Esophagus (tissue), 2 donors: ENCODE measurements at regions not wholly inside any gene's neighbourhood (a gene's known extent, or its start where the extent isn't known, plus 50 kb on each side); places are given as distances from the start of the nearest gene placed in this dataset.
"Not testable (repeated sequence)": the region's sequence is repeated elsewhere in the genome, so short reads cannot be mapped to it uniquely, and the experiment has no call there.

Experiments used
- H3K27ac ChIP-seq, 2 donors: one replicate each; pipeline ENCODE4 v1.5.1; 2013; ENCODE audit warnings: low read depth in 2 of 2, mild to moderate bottlenecking in 2 of 2, inconsistent platforms in 1 of 2, low read length in 1 of 2, moderate library complexity in 1 of 2
- H3K27me3 ChIP-seq, 2 donors: one replicate each; pipeline ENCODE4 v1.6.1; 2013; ENCODE audit warnings: low read length in 2 of 2, control low read depth in 1 of 2, mild to moderate bottlenecking in 1 of 2; ENCODE audit not compliant: insufficient read depth in 2 of 2, control insufficient read depth in 1 of 2
- H3K36me3 ChIP-seq, 2 donors: one replicate each; pipeline ENCODE4 v1.6.1; 2013; ENCODE audit warnings: low read length in 1 of 2; ENCODE audit not compliant: control insufficient read depth in 2 of 2, insufficient read depth in 2 of 2
- H3K4me1 ChIP-seq, 2 donors: one replicate each; pipeline ENCODE4 v1.6.1; 2013; ENCODE audit warnings: low read length in 1 of 2; ENCODE audit not compliant: control insufficient read depth in 2 of 2, insufficient read depth in 2 of 2
- H3K4me3 ChIP-seq, 2 donors: one replicate each; pipeline ENCODE4 v1.5.1; 2013; ENCODE audit warnings: low read length in 2 of 2, mild to moderate bottlenecking in 2 of 2, low read depth in 1 of 2, moderate library complexity in 1 of 2
- H3K9me3 ChIP-seq, 2 donors: one replicate each; pipeline ENCODE4 v1.6.1; 2013; ENCODE audit warnings: mild to moderate bottlenecking in 2 of 2, low read depth in 1 of 2, low read length in 1 of 2, moderate library complexity in 1 of 2; ENCODE audit not compliant: control insufficient read depth in 2 of 2, insufficient read depth in 1 of 2
- WGBS, 2 donors: extraction: QIAGEN DNeasy Blood & Tissue Kit; methylation state at CpG; one replicate each; pipeline ENCODE4 v1.1.7; 2013; 5-methylcytosine and 5-hydroxymethylcytosine counted together
- donor health status: healthy with polysubstance abuse.
- donor health status: Bipolar disorder and iron deficiency.

DNA sequence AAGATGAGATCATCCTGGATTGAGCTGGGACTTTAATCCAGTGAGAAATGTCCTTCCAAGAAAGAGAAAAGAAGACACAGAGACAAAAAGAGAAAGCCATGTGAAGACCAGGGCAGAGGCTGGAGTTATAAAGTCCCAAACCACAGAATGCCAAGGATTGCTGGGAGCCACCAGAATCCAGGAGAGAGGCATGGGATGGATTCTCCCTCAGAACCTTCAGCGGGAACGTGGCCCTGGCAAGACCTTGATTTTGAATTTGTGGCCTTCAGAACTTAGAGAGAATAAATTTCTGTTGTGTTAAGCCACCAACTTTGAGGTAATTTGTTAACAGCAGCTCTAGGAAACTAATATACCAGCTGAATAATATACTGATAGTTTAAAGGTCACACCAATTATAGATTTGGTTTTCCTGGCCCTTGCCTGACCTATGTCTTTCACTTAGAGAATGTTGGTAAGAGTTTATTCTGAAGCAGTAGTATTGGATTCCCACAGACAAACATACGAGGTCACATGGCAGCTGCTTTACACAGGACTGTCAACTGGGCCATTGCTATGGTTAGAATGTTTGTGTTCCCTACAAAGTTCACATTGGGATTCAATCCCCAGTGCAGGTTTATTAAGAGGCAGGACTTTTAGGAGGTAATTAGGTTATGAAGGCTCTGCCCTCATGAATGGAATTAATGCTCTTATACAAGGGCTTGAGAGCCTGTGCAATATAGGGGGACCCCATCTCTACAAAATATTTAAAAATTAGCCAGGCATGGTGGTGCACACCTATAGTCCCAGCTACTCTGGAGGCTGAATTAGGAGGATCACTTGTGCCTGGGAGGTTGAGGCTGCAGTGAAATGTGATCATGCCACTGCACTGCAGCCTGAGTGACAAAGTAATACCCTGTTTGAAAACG is 156.5 kb upstream of the EEA1 start:
- Histone ChIP-seq H3K4me3 (no peak overlapping the region), H3K36me3 (no peaks in the 10 kb centered on the region), H3K9me3 (no peaks in the 10 kb centered on the region), H3K27ac (no peak overlapping the region), H3K4me1 (no peaks in the 10 kb centered on the region), H3K27me3 (no peaks in the 10 kb centered on the region)
- WGBS, 2 donors: 86 to 87% methylated on average over 4 of the region's 4 CpGs

DNA sequence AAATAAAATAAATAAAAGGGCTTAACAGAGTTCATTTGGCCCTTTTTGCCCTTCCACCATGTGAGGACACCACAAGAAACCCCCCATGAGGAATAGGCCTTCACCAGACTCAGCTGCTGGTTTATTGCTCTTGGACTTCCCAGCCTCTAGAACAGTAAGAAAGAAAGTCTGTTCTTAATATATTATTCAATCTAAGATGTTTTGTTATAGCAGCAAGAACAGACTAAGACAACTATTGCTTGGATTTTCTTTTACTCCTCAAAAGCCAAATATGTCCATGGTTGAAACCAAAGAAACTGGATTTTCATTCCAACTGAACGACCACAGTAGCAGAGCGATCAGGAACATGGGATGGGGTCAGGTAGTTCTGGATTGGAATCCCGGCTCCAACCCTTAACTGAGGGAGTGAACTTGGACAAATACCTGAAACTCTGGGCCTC is 157.2 kb upstream of the EEA1 start:
- H3K27ac ChIP-seq: no peak overlapping the region
- H3K4me1 ChIP-seq: no peaks in the 10 kb centered on the region
- H3K27me3 ChIP-seq: no peaks in the 10 kb centered on the region
- no peaks in the 10 kb centered on the region for H3K9me3 ChIP-seq
- no peaks in the 10 kb centered on the region for H3K36me3 ChIP-seq
- no peak overlapping the region for H3K4me3 ChIP-seq
- 95 to 98% methylated on average over 3 of the region's 3 CpGs for WGBS, 2 donors

DNA sequence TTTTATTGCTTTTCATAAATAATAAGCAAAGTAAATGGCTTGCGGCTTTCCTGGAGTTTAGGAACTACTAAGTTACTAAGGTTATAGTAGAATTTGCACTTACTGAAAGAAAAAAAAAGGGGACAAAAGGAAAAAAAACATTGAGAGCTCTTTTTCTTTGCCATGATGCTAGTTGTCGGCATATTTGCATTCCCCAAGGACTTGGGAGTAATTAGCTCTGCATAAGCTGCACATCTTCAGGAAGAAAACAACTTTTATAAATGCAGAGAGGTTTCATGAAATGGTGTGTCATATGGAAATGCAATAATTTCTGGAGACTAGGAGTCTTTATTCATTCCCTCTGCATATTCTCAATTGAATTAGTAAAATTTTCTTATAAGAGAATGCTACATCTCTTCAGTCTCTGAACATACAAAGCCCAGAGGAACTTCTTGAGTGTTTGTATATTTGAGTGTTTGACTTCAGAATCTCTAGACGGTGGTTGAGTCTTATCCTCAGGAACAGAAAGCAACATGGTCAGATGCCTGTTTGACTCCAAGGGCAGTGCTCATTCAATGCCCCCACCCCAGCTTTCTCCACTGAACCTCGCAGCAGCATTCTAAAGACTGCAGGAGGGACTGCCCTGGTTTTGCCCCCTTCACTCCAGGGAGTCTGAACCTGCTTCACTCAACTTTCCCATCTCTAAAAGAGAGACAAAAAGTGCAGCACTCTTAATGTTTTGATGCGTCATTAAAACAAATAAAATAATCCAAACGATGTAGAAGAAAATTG is 158.9 kb upstream of the EEA1 start:
- Histone ChIP-seq H3K36me3 (no peaks in the 10 kb centered on the region), H3K4me3 (no peak overlapping the region), H3K4me1 (peaks cover 0 to 3% of the 10 kb centered on the region in 2 donors), H3K27me3 (no peaks in the 10 kb centered on the region), H3K27ac (no peak overlapping the region), H3K9me3 (no peaks in the 10 kb centered on the region)
- WGBS, 2 donors: 76 to 80% methylated on average over 6 of the region's 6 CpGs

DNA sequence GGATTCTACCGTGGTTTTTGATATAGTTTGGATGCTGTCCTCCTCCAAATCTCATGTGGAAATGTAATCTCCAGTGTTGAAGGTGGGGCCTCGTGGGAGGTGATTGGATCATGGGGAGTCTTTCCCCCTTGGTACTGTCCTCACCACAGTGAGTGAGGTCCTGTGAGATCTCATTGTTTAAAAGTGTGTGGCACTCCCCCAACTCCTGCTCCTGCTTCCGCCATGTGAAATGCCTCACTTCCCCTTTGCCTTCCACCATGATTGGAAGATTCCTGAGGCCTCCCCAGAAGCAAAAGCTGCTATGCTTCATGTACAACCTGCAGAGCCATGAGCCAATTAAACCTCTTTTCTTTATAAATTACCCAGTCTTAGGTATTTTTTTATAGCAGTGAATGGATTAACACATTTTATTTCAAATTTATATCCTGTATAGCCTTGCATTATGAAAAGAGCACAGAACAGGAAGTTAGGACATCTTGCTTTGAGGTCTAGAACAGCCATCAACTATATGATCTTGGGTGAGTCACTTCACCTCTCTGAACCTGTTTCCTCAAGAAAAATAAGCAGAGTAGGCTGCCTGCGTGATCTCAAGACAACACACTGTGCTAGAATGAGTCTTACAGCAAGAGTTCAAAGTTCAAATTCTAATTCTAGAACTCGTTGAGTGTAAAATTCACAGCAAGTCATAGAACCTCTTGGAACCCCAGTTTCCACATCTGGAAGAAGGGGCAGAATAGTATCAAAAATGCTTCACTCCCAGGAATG is 160.9 kb upstream of the EEA1 start:
- Histone ChIP-seq H3K27ac (peak overlapping the region in 1 of 2 donors; percentile 26), H3K27me3 (no peaks in the 10 kb centered on the region), H3K9me3 (no peaks in the 10 kb centered on the region), H3K4me3 (no peak overlapping the region), H3K4me1 (peaks cover 0 to 3% of the 10 kb centered on the region in 2 donors), H3K36me3 (no peaks in the 10 kb centered on the region)
- 72 to 73% methylated on average over 5 of the region's 5 CpGs for WGBS, 2 donors

DNA sequence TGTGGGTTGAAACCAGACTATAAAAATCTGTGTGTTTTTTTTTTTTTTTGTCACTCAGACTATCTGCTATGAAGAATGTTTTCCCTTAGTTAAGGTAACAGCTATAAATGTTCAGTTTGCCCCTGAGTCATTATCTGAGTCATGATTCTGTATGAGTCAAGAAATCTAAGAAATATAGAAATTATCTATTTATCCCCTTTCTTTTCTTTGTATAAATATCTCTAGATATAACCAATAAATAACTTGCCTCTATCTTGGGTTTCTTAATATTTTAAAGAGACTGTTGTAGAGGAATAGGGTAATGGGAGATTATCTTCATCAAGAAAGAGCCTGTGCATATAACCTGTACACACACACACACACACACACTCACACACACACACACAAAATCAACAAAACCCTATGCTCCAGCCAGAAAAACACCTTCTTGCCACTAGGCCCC is 161.7 kb upstream of the EEA1 start:
- Histone ChIP-seq H3K36me3 (no peaks in the 10 kb centered on the region), H3K4me3 (no peak overlapping the region), H3K27me3 (no peaks in the 10 kb centered on the region), H3K4me1 (peaks cover 0 to 3% of the 10 kb centered on the region in 2 donors), H3K9me3 (no peaks in the 10 kb centered on the region), H3K27ac (no peak overlapping the region)

DNA sequence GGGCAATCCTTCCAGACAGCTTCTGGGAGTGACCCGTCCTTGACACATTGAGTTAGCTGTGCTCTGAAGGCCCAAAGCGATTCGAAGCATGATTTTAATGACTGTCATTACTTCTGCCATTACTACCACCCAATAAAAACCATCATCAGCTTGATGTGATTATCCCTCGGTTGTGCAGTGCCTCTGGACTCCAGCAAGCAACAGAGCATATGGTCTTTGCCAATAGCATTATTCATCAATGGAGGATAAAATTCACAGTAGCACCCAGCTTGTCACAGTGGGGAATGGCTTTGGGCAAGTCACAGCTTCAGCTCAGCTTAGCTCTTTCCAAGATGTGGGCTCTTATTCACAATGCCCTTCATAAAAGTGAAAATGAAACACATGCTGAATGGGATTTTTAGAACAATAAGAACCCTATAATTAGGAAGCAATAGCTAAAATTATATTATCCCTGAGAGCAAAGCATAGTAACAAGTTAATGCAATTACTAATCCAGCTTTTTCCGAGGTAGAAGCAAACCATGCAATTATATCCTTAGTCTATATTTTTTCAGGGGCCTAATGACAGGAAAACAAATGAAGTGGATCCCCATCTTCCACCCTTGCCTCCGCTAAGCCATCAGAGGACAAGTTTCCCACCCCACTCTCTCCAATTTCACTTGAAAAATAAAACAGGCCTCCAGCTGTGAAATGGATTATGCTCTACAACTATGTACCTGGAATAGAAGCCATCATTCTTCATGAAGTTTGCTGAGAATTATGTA is 163.0 kb upstream of the EEA1 start:
- Histone ChIP-seq H3K4me3 (no peak overlapping the region), H3K36me3 (no peaks in the 10 kb centered on the region), H3K9me3 (no peaks in the 10 kb centered on the region), H3K27ac (no peak overlapping the region), H3K27me3 (no peaks in the 10 kb centered on the region), H3K4me1 (peaks cover 0 to 3% of the 10 kb centered on the region in 2 donors)
- WGBS, 2 donors: 79 to 85% methylated on average over 6 of the region's 6 CpGs

DNA sequence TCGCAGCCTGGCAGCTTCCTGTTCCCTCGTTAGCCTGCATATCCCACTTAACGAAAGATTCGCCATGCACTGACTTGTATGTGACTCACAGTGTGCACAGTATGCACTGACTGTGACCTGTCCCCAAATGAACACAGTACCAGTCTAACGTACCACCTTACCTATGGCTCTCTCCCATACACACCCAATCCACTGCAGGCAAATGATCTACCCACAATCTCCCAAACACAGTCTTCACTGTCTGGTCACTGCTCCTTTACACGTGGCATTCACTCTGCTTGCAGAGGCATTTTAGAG is 163.5 kb upstream of the EEA1 start:
- H3K4me1 ChIP-seq: peaks cover 0 to 3% of the 10 kb centered on the region in 2 donors
- H3K36me3 ChIP-seq: no peaks in the 10 kb centered on the region
- WGBS, 2 donors: 65 to 74% methylated on average over 6 of the region's 6 CpGs
- no peak overlapping the region for H3K27ac ChIP-seq
- H3K4me3 ChIP-seq: no peak overlapping the region
- H3K9me3 ChIP-seq: no peaks in the 10 kb centered on the region
- H3K27me3 ChIP-seq: no peaks in the 10 kb centered on the region

DNA sequence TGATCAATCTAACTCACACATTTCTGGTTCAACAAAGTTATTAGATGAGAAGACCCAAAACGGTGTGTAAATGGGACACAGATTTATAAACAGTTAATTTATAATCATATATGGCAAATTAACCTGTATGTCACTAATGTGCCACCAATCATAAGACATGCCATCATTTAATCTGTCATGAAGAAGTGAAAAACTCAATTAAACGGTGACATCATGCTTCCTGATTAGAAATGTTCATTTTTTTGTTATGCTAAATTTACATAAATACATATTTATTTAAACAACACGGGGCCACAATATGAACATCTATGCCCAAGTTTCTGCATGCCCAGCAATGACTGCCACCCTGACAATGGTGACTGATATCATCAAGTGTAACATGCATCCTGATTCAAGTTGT is 164.1 kb upstream of the EEA1 start:
- Histone ChIP-seq H3K27me3 (no peaks in the 10 kb centered on the region), H3K36me3 (no peaks in the 10 kb centered on the region), H3K9me3 (no peaks in the 10 kb centered on the region), H3K4me1 (peaks cover 0 to 3% of the 10 kb centered on the region in 2 donors), H3K27ac (no peak overlapping the region), H3K4me3 (no peak overlapping the region)
- WGBS, 2 donors: 85 to 88% methylated on average over 3 of the region's 3 CpGs

DNA sequence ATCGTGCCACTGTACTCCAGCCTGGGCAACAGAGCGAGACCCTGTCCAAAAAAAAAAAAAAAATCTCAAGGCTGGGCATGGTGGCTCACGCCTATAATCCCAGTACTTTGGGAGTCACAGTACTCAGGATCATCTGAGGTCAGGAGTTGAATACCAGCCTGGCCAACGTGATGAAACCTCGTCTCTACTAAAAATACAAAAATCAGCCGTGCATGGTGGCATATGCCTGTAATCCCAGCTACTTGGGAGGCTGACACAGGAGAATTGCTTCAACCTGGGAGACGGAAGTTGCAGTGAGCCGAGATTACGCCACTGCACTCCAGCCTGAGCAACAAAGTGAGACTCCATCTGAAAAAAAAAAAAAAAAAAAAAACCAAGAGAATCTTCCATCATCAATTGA is 165.1 kb upstream of the EEA1 start:
- WGBS, 2 donors: 80 to 84% methylated on average over 9 of the region's 9 CpGs
- H3K27me3 ChIP-seq, H3K9me3 ChIP-seq, H3K27ac ChIP-seq, H3K36me3 ChIP-seq, H3K4me1 ChIP-seq, H3K4me3 ChIP-seq: not testable (repeated sequence)
